PC-3 (cell line): ENCODE measurements at regions not wholly inside any gene's neighbourhood (a gene's known extent, or its start where the extent isn't known, plus 50 kb on each side); places are given as distances from the start of the nearest gene placed in this dataset.

ENCODE experiments used
- ATAC-seq: fragments of 200-7000 bp; cut with Tn5 transposase; 2 replicates; pipeline ENCODE4 v1.9.1; 2020; ENCODE audit warnings: mild to moderate bottlenecking, moderate library complexity
- BruUV-seq: library from RNA; stranded (reverse); fragments of 400-500 nt; replicated peaks from 2 replicates; lab custom pipeline; 2021; lab: Mats Ljungman, UMichigan
- CTCF ChIA-PET: fragments of 300-600 bp; sonication (Branson Sonifier 250); formaldehyde crosslinking; loops from one replicate; lab custom pipeline; 2022; ENCODE audit warnings: antibody characterized with exemption; lab: Charles Lee
- POLR2A ChIA-PET: fragments of 300-600 bp; sonication (Branson Sonifier 250); formaldehyde crosslinking; loops from one replicate; lab custom pipeline; 2022; ENCODE audit warnings: antibody characterized with exemption; ENCODE audit not compliant: unreplicated experiment; lab: Charles Lee
- DNase-seq: peaks from one replicate; pipeline ENCODE4 v3.0.0-alpha.2; 2015
- H2AFZ ChIP-seq: fragments of 300-600 bp; sonication (generic); 2 replicates; pipeline ENCODE4 v1.6.0; 2016; ENCODE audit warnings: antibody characterized with exemption, low read length
- H3F3A ChIP-seq: fragments of 300-600 bp; sonication (generic); one replicate; pipeline ENCODE4 v1.6.0; 2017; ENCODE audit warnings: antibody characterized with exemption, low read length, control low read depth, mild to moderate bottlenecking; ENCODE audit not compliant: unreplicated experiment
- H3K27ac ChIP-seq: fragments of 300-600 bp; sonication (generic); 2 replicates; pipeline ENCODE4 v1.5.1; 2016; ENCODE audit warnings: mild to moderate bottlenecking, low read length
- H3K27me3 ChIP-seq: fragments of 300-600 bp; sonication (generic); 2 replicates; pipeline ENCODE4 v1.6.1; 2016; ENCODE audit warnings: low read length, mixed read lengths
- H3K36me3 ChIP-seq: fragments of 300-600 bp; sonication (generic); 2 replicates; pipeline ENCODE4 v1.6.1; 2016; ENCODE audit warnings: low read depth, mixed run types, low read length, mixed read lengths
- H3K4me1 ChIP-seq: fragments of 300-600 bp; sonication (generic); 2 replicates; pipeline ENCODE4 v1.5.1; 2016; ENCODE audit warnings: low read length; ENCODE audit not compliant: insufficient read depth
- H3K4me2 ChIP-seq: fragments of 300-600 bp; sonication (generic); 2 replicates; pipeline ENCODE4 v1.6.0; 2016; ENCODE audit warnings: low read length
- H3K4me3 ChIP-seq: fragments of 300-600 bp; sonication (generic); 2 replicates; pipeline ENCODE4 v1.5.1; 2016; ENCODE audit warnings: mild to moderate bottlenecking, low read length, mixed read lengths
- H3K79me2 ChIP-seq: fragments of 300-600 bp; sonication (generic); 2 replicates; pipeline ENCODE4 v1.6.1; 2017; ENCODE audit warnings: low read length, mixed read lengths
- H3K9ac ChIP-seq: fragments of 300-600 bp; sonication (generic); 2 replicates; pipeline ENCODE4 v1.6.0; 2016; ENCODE audit warnings: mild to moderate bottlenecking, low read length
- H3K9me2 ChIP-seq: fragments of 300-600 bp; sonication (generic); replicated peaks from 2 replicates; pipeline ENCODE4 v1.6.1; 2016; ENCODE audit warnings: mixed run types, low read length, mixed read lengths
- H3K9me3 ChIP-seq: fragments of 300-600 bp; sonication (generic); 2 replicates; pipeline ENCODE4 v1.6.1; 2016; ENCODE audit warnings: low read length, mixed read lengths
- H4K20me1 ChIP-seq: fragments of 300-600 bp; sonication (generic); 2 replicates; pipeline ENCODE4 v1.6.1; 2016; ENCODE audit warnings: low read length, mixed read lengths
- CTCF ChIP-seq: fragments of 300-600 bp; sonication (generic); conservative IDR thresholded peaks from 2 replicates; pipeline ENCODE4 v1.5.1; 2017; ENCODE audit warnings: antibody characterized with exemption, low read depth, mild to moderate bottlenecking, low read length
- EZH2 ChIP-seq: fragments of 300-600 bp; sonication (generic); IDR thresholded peaks from one replicate; pipeline ENCODE4 v1.6.1; 2017; ENCODE audit warnings: antibody characterized with exemption, mild to moderate bottlenecking, low read length; ENCODE audit not compliant: unreplicated experiment
- EZH2phosphoT487 ChIP-seq: fragments of 300-600 bp; sonication (generic); IDR thresholded peaks from 2 replicates; pipeline ENCODE4 v1.6.1; 2018; ENCODE audit warnings: mild to moderate bottlenecking, antibody characterized with exemption, low read length, borderline replicate concordance
- intact Hi-C: fragments of 100-400 bp; cut with micrococcal nuclease; formaldehyde crosslinking; loops from 2 replicates; pipeline ENCODE4 v1.9.0; 2023

- Histone ChIP-seq H3K27me3 (0 out of 2 replicates have a peak, but pooled peaks cover 4% of the 10 kb centered on the region), H3K4me2 (no peak overlapping the region), H3K27ac (no peak overlapping the region), H3K9me3 (no peaks in the 10 kb centered on the region), H3F3A (no peaks in the 10 kb centered on the region), H3K9ac (no peak overlapping the region), H3K9me2 (no peaks in the 10 kb centered on the region), H3K79me2 (no peaks in the 10 kb centered on the region), H3K4me1 (no peaks in the 10 kb centered on the region), H2AFZ (no peak overlapping the region), H3K4me3 (no peak overlapping the region), H3K36me3 (no peaks in the 10 kb centered on the region), H4K20me1 (no peaks in the 10 kb centered on the region)
- ChIA-PET CTCF (no interaction called here), POLR2A (no interaction called here)
- TF ChIP-seq CTCF (no peak), EZH2 (no peak), EZH2phosphoT487 (no peak)
- DNase-seq (no peak), ATAC-seq (no peak)
- intact Hi-C loops = no loop called here
- BruUV-seq = no TSS peak
Measured at GRCh38 chr12:16880864-16881285, 274.9 kb upstream of the LMO3 start.

GRCh38 chr12:16870845-16871244 lies 264.9 kb upstream of the LMO3 start:
- TF ChIP-seq CTCF (no peak), EZH2phosphoT487 (no peak), EZH2 (no peak)
- H3K27me3 ChIP-seq = peaks cover 13% of the 10 kb centered on the region
- no peak overlapping the region for H2AFZ ChIP-seq
- no peak overlapping the region for H3K9ac ChIP-seq
- ChIA-PET POLR2A (no interaction called here), CTCF (no interaction called here)
- BruUV-seq = no TSS peak
- no peak overlapping the region for H3K4me2 ChIP-seq
- intact Hi-C loops = no loop called here
- H3K9me2 ChIP-seq = no peaks in the 10 kb centered on the region
- H3K27ac ChIP-seq = no peak overlapping the region
- no peaks in the 10 kb centered on the region for H4K20me1 ChIP-seq
- H3K9me3 ChIP-seq = no peaks in the 10 kb centered on the region
- H3K36me3 ChIP-seq = no peaks in the 10 kb centered on the region
- ATAC-seq = no peak
- no peak for DNase-seq
- no peaks in the 10 kb centered on the region for H3K79me2 ChIP-seq
- H3K4me1 ChIP-seq = no peaks in the 10 kb centered on the region
- H3K4me3 ChIP-seq = no peak overlapping the region
- no peaks in the 10 kb centered on the region for H3F3A ChIP-seq

GRCh38 chr12:16863742-16864141 lies 257.8 kb upstream of the LMO3 start:
- no TSS peak for BruUV-seq
- no peak overlapping the region for H3K4me3 ChIP-seq
- TF ChIP-seq CTCF = no peak
- intact Hi-C loops = no loop called here
- no peaks in the 10 kb centered on the region for H4K20me1 ChIP-seq
- no peak overlapping the region for H3K4me2 ChIP-seq
- CTCF ChIA-PET = interaction anchor here (0.7 kb wide), 1 partner anchor 19 kb away, joined by 3 read pairs; no protein-coding TSS in a partner anchor
- H3K9me2 ChIP-seq = no peaks in the 10 kb centered on the region
- H3K36me3 ChIP-seq = no peaks in the 10 kb centered on the region
- no peak overlapping the region for H3K27ac ChIP-seq
- H2AFZ ChIP-seq = no peak overlapping the region
- no peaks in the 10 kb centered on the region for H3K4me1 ChIP-seq
- no peaks in the 10 kb centered on the region for H3F3A ChIP-seq
- H3K79me2 ChIP-seq = no peaks in the 10 kb centered on the region
- ATAC-seq (no peak), DNase-seq (no peak)
- no peak overlapping the region for H3K9ac ChIP-seq
- POLR2A ChIA-PET = no interaction called here
- H3K9me3 ChIP-seq = no peaks in the 10 kb centered on the region
- H3K27me3 ChIP-seq = peaks cover 25% of the 10 kb centered on the region
